Karpas-422 (cell line): ENCODE measurements at regions not wholly inside any gene's neighbourhood (a gene's known extent, or its start where the extent isn't known, plus 50 kb on each side); places are given as distances from the start of the nearest gene placed in this dataset.

Experiments used
- DNase-seq: peaks from one replicate; pipeline ENCODE4 v3.0.0-alpha.2; 2015
- H2AFZ ChIP-seq: fragments of 200-600 bp; sonication (generic); 2 replicates; pipeline ENCODE4 v1.6.1; 2014; ENCODE audit warnings: antibody characterized with exemption, low read length, mixed read lengths
- H3K27ac ChIP-seq: fragments of 200-600 bp; sonication (generic); 2 replicates; pipeline ENCODE4 v1.5.1; 2014; ENCODE audit warnings: mild to moderate bottlenecking, low read length, moderate library complexity
- H3K27me3 ChIP-seq: fragments of 200-600 bp; sonication (generic); 2 replicates; pipeline ENCODE4 v1.6.1; 2014; ENCODE audit warnings: low read length, mixed read lengths
- H3K36me3 ChIP-seq: fragments of 200-600 bp; sonication (generic); 2 replicates; pipeline ENCODE4 v1.6.1; 2014; ENCODE audit warnings: low read length, mixed read lengths; ENCODE audit not compliant: insufficient read depth
- H3K4me1 ChIP-seq: fragments of 200-600 bp; sonication (generic); 2 replicates; pipeline ENCODE4 v1.6.1; 2014; ENCODE audit warnings: mild to moderate bottlenecking, low read length, mixed read lengths
- H3K4me2 ChIP-seq: fragments of 200-600 bp; sonication (generic); 2 replicates; pipeline ENCODE4 v1.6.1; 2014; ENCODE audit warnings: low read length, low read depth, mild to moderate bottlenecking; ENCODE audit not compliant: poor library complexity, severe bottlenecking
- H3K4me3 ChIP-seq: fragments of 200-600 bp; sonication (generic); 2 replicates; pipeline ENCODE4 v1.5.1; 2014; ENCODE audit warnings: mild to moderate bottlenecking, antibody characterized with exemption, low read length, mixed read lengths
- H3K79me2 ChIP-seq: fragments of 200-600 bp; sonication (generic); 2 replicates; pipeline ENCODE4 v1.6.1; 2014; ENCODE audit warnings: mild to moderate bottlenecking, low read length, mixed read lengths
- H3K9ac ChIP-seq: fragments of 200-600 bp; sonication (generic); 2 replicates; pipeline ENCODE4 v1.6.0; 2014; ENCODE audit warnings: low read length
- H3K9me2 ChIP-seq: fragments of 200-600 bp; sonication (generic), shearing (Covaris generic); replicated peaks from 2 replicates; pipeline ENCODE4 v1.6.0; 2014; ENCODE audit warnings: mild to moderate bottlenecking, low read length, moderate library complexity; ENCODE audit not compliant: insufficient read depth
- H3K9me3 ChIP-seq: fragments of 300-700, 200-600 bp; sonication (generic); 2 replicates; pipeline ENCODE4 v1.6.1; 2014; ENCODE audit warnings: low read length, mixed read lengths
- H4K20me1 ChIP-seq: fragments of 200-600 bp; sonication (generic); 2 replicates; pipeline ENCODE4 v1.6.1; 2014; ENCODE audit warnings: mild to moderate bottlenecking, antibody characterized with exemption, low read length, low read depth; ENCODE audit not compliant: insufficient read depth

- Histone ChIP-seq H3K27me3 (no peaks in the 10 kb centered on the region), H3K4me2 (no peak overlapping the region), H3K9me3 (peaks cover 10% of the 10 kb centered on the region), H3K79me2 (no peaks in the 10 kb centered on the region), H3K4me3 (no peak overlapping the region), H3K27ac (peak overlapping the region; percentile 4; the same call in 1 of the 2 replicates), H2AFZ (peak overlapping the region; percentile 58), H4K20me1 (no peaks in the 10 kb centered on the region), H3K9me2 (no peaks in the 10 kb centered on the region), H3K36me3 (no peaks in the 10 kb centered on the region), H3K9ac (no peak overlapping the region), H3K4me1 (peaks cover 10% of the 10 kb centered on the region)
- no peak for DNase-seq
These were observed 716.0 kb downstream of the LRFN5 start for GRCh38 chr14:42322531-42323284.

DNA sequence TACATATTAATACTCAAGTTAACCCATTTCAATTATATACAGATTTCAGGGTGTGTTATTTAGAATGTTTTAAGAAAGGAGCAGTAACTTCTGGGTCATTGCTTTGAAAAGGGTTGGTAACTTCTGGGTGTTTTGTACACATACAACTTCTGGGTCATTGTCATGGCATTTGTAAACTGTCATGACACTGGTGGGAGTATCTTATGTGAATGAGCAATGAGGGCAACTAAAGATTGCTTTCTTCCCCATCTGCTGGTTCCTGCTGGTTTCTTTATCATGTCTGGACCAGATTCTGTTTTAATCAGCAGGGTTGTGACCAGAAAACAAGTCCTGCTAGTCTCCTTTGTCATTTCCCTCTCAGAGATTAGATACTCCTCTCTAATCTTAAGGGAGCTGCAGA lies 713.3 kb downstream of the LRFN5 start:
- no peaks in the 10 kb centered on the region for H3K27me3 ChIP-seq
- no peaks in the 10 kb centered on the region for H3K36me3 ChIP-seq
- H3K4me1 ChIP-seq = peaks cover 10% of the 10 kb centered on the region
- no peak overlapping the region for H3K4me2 ChIP-seq
- peak overlapping the region; percentile 29; the same call in 1 of the 2 replicates for H2AFZ ChIP-seq
- no peak overlapping the region for H3K27ac ChIP-seq
- H3K79me2 ChIP-seq = no peaks in the 10 kb centered on the region
- no peak for DNase-seq
- H3K9me2 ChIP-seq = no peaks in the 10 kb centered on the region
- H3K9ac ChIP-seq = no peak overlapping the region
- peaks cover 10% of the 10 kb centered on the region for H3K9me3 ChIP-seq
- no peaks in the 10 kb centered on the region for H4K20me1 ChIP-seq
- no peak overlapping the region for H3K4me3 ChIP-seq

- Histone ChIP-seq H3K27me3 (no peaks in the 10 kb centered on the region), H3K9me3 (peaks cover 5% of the 10 kb centered on the region; the same call in 1 of the 2 replicates), H3K4me3 (no peak overlapping the region), H3K4me1 (no peaks in the 10 kb centered on the region), H2AFZ (peak overlapping the region; percentile 92), H3K4me2 (no peak overlapping the region), H3K79me2 (no peaks in the 10 kb centered on the region), H4K20me1 (no peaks in the 10 kb centered on the region), H3K9me2 (no peaks in the 10 kb centered on the region), H3K9ac (no peak overlapping the region), H3K27ac (no peak overlapping the region), H3K36me3 (no peaks in the 10 kb centered on the region)
- DNase-seq = no peak
These were observed 710.0 kb downstream of the LRFN5 start for GRCh38 chr14:42316693-42317092.

DNA sequence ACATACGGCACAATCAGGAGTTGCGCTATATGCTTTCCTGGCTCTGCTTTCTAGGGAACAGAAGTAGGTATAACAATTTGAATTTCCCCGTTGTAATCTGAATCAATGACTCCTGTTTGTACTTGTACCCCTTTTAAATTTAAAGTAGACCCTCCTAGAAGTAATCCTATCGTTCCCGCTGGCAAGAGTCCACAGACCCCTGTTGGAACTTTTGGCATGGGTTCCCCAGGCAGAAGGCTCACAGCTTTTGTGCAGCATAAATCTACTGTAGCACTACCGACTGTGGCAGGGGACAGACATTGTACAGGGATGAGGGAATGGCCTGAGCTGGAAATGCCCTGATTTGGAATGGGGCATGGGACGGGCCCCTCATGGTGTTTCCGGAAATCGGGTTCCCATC lies 705.2 kb downstream of the LRFN5 start:
- Histone ChIP-seq H3K9me2 (no peaks in the 10 kb centered on the region), H3K4me1 (no peaks in the 10 kb centered on the region), H3K27me3 (no peaks in the 10 kb centered on the region), H3K9ac (no peak overlapping the region), H2AFZ (no peak overlapping the region), H3K4me3 (no peak overlapping the region), H3K36me3 (no peaks in the 10 kb centered on the region), H3K27ac (no peak overlapping the region), H4K20me1 (no peaks in the 10 kb centered on the region), H3K4me2 (no peak overlapping the region), H3K9me3 (peaks cover 19% of the 10 kb centered on the region), H3K79me2 (no peaks in the 10 kb centered on the region)
- DNase-seq = no peak

- H3K4me2 ChIP-seq = no peak overlapping the region
- peak; percentile 61 for DNase-seq
These were observed 700.7 kb downstream of the LRFN5 start for GRCh38 chr14:42307239-42307825.

DNA sequence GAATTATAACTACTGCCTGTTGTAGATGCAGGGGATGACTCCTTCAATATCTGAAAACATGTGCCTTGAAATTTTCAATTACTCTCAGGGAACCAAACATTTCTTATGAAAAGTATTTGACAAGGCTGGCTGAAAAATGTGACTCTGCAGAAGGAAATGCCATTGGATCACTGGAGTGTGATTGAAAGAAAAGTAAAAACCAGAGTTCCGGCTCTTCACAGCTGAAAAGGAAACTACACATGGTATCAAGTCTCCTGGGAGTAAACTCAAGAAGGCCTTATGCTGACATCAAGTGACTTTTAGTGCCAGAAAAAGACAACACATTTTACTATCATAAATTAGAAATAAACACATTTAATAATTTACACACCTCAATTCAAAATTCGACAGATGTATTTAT lies 693.0 kb downstream of the LRFN5 start:
- Histone ChIP-seq H3K9me3 (peaks cover 6% of the 10 kb centered on the region; the same call in 1 of the 2 replicates), H3K9me2 (no peaks in the 10 kb centered on the region), H3K4me3 (no peak overlapping the region), H3K9ac (no peak overlapping the region), H3K27me3 (no peaks in the 10 kb centered on the region), H3K36me3 (no peaks in the 10 kb centered on the region), H2AFZ (peak overlapping the region; percentile 81), H3K79me2 (no peaks in the 10 kb centered on the region), H3K4me1 (peaks cover 4% of the 10 kb centered on the region), H4K20me1 (no peaks in the 10 kb centered on the region), H3K27ac (no peak overlapping the region), H3K4me2 (no peak overlapping the region)
- DNase-seq = peak; percentile 70

More at GRCh38 chr14:42307239-42307825, 700.7 kb downstream of the LRFN5 start:
- no peaks in the 10 kb centered on the region for H4K20me1 ChIP-seq
- H3K4me1 ChIP-seq = no peaks in the 10 kb centered on the region
- H2AFZ ChIP-seq = no peak overlapping the region
- H3K9me3 ChIP-seq = peaks cover 36% of the 10 kb centered on the region
- H3K9ac ChIP-seq = no peak overlapping the region
- no peaks in the 10 kb centered on the region for H3K9me2 ChIP-seq
- no peaks in the 10 kb centered on the region for H3K27me3 ChIP-seq
- no peaks in the 10 kb centered on the region for H3K79me2 ChIP-seq
- H3K36me3 ChIP-seq = no peaks in the 10 kb centered on the region
- no peak overlapping the region for H3K4me3 ChIP-seq
- H3K27ac ChIP-seq = no peak overlapping the region

DNA sequence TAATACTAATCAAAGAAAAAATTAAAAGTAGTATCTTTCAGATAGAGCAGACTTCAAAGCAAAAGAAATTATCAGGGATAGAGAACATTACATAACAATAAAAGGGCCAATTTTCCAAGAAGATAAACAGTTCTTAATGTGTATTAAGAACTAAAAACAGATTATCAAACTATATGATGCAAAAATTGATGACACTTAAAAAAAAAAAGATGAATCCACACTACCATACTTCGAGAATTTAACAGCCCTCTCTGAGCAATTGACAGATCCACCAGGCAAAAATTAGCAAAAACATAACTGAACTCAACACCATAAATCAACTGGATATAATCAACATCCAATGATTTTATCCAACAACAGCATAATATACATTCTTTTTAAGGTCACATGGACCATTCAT lies 686.5 kb downstream of the LRFN5 start:
- Histone ChIP-seq H3K4me2 (no peak overlapping the region), H3K4me1 (no peaks in the 10 kb centered on the region), H3K9ac (no peak overlapping the region), H3K9me3 (peaks cover 15% of the 10 kb centered on the region; the same call in 1 of the 2 replicates), H2AFZ (peak overlapping the region; percentile 1; the same call in 1 of the 2 replicates), H3K36me3 (no peaks in the 10 kb centered on the region), H3K9me2 (no peaks in the 10 kb centered on the region), H3K27me3 (no peaks in the 10 kb centered on the region), H3K27ac (no peak overlapping the region), H4K20me1 (no peaks in the 10 kb centered on the region), H3K4me3 (no peak overlapping the region), H3K79me2 (no peaks in the 10 kb centered on the region)
- no peak for DNase-seq

GRCh38 chr14:42277840-42278239 lies 671.2 kb downstream of the LRFN5 start:
- peak overlapping the region; percentile 47 for H3K9ac ChIP-seq
- H2AFZ ChIP-seq = peak overlapping the region; percentile 45
- H3K4me3 ChIP-seq = peak overlapping the region; percentile 33
- H3K27ac ChIP-seq = peak overlapping the region; percentile 59
- no peaks in the 10 kb centered on the region for H3K9me3 ChIP-seq
- H4K20me1 ChIP-seq = no peaks in the 10 kb centered on the region
- DNase-seq = peak; percentile 67
- H3K4me1 ChIP-seq = peaks cover 16% of the 10 kb centered on the region
- no peaks in the 10 kb centered on the region for H3K9me2 ChIP-seq
- H3K4me2 ChIP-seq = peak overlapping the region; percentile 69
- H3K36me3 ChIP-seq = no peaks in the 10 kb centered on the region
- H3K79me2 ChIP-seq = no peaks in the 10 kb centered on the region
- no peaks in the 10 kb centered on the region for H3K27me3 ChIP-seq
